ENCODE measurements at regions not wholly inside any gene's neighbourhood (a gene's known extent, or its start where the extent isn't known, plus 50 kb on each side); places are given as distances from the start of the nearest gene placed in this dataset.

DNA sequence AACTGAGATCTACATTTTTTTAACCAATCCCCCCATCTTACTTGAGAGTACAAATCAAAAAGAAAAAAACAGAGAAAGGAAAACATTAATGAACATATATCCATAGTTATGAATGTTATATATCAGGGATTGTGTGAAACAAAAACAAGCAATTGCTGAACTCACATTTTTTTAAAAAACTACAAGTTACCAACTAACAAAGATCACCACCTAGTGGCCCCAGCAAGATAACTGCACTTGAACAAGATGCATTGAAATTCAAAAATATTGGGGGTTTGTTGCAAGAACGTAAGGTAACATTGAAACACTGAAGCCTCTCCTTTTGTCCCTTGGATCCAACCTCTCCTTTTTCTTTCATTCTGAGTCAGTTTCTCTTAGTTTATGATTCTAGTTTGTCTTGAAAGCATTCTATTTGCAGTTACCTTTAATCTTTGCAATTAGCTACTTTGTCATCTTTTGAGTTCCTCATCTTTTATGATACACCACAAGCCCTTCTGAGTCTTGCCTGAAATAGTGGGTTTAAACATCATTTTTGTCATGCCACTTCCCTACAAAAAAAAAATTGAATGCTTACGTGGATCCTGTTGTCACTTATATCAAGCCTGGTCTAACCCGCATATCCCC is 87.3 kb upstream of the TES start:
- no peak for FAIRE-seq
- no peak for DNase-seq (ENCODE audit: insufficient read length, low spot score)
- TF ChIP-seq, protein P1, sequence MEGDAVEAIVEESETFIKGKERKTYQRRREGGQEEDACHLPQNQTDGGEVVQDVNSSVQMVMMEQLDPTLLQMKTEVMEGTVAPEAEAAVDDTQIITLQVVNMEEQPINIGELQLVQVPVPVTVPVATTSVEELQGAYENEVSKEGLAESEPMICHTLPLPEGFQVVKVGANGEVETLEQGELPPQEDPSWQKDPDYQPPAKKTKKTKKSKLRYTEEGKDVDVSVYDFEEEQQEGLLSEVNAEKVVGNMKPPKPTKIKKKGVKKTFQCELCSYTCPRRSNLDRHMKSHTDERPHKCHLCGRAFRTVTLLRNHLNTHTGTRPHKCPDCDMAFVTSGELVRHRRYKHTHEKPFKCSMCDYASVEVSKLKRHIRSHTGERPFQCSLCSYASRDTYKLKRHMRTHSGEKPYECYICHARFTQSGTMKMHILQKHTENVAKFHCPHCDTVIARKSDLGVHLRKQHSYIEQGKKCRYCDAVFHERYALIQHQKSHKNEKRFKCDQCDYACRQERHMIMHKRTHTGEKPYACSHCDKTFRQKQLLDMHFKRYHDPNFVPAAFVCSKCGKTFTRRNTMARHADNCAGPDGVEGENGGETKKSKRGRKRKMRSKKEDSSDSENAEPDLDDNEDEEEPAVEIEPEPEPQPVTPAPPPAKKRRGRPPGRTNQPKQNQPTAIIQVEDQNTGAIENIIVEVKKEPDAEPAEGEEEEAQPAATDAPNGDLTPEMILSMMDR (IDR thresholded peaks at IDR 0.05; ENCODE audit: insufficient read depth, missing control alignments): peak; percentile 65

DNA sequence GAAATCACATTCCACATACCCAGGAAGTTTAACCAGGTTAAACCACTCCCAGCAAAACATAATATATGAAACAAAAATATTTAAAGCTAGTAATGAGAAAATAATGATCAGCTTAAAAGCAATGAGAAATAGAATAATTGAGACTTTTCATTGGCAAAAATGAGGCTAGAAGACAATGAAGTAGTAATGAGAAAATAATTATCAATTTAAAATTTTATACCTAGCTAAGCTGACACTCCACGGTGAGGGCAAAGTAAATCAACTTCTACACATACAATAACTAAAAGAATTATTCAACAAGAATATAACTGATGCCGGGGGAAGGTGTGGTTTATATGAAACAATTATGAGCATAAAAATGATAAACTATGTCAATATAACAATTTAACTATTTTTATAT is 82.2 kb upstream of the TES start:
- TF ChIP-seq, protein P1 (IDR thresholded peaks at IDR 0.05; ENCODE audit: insufficient read depth, missing control alignments): no peak
- DNase-seq (ENCODE audit: insufficient read length, low spot score) (no peak), FAIRE-seq (no peak)

DNA sequence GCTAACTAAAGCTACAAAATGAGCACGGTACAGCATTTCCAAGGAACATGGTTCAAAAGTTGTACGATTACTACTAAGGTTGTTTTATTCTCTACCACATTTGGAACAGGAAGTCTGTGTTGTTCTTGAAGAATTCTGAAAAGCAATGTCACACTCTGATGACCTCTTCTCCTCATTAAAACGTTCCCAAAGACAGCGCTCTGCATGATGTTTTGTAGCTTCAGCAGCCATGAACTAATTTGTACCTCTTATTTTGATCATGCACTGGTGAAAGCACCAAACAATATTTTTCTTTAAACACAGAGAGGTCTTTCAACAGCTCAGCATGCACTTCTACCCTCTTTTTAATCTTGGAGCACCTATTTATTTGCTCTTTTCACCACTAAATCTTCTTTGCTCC is 75.0 kb upstream of the TES start:
- FAIRE-seq: no peak
- TF ChIP-seq, protein P1 (IDR thresholded peaks at IDR 0.05; ENCODE audit: insufficient read depth, missing control alignments): no peak
- DNase-seq (ENCODE audit: insufficient read length, low spot score): no peak

DNA sequence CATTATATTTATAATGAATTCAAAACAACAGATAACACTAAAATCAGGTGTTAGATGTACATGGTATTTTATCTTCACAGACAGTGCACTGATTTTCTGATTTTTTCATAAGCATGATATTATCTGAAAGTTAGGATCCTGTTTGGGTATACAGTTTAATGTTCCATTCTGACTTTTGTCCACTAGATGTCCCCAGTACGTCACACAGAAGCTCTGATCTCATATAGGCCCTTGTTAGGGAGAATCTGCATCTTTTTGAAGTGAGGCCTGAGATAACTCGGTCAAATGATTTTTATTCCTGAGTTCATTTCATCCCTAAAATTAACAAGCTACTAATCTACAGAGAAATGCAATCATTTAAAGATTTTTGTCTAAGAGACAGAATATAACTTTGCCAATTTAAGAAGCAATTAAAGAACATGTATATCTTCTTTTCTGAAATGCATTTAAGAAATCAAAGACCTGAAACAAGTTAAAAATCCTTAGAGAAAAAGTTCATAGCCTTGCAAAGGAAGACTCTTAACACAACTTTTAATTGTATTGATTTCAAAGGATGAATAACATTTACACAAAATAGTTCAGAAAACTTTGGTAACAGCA is 72.0 kb upstream of the TES start:
- no peak for DNase-seq (ENCODE audit: insufficient read length, low spot score)
- peak; percentile 88 for FAIRE-seq
- TF ChIP-seq, protein P1 (IDR thresholded peaks at IDR 0.05; ENCODE audit: insufficient read depth, missing control alignments): peak; percentile 85

GRCh38 chr7:116139007-116139406 is 71.3 kb upstream of the TES start:
- DNase-seq (ENCODE audit: insufficient read length, low spot score) (no peak), FAIRE-seq (no peak)
- TF ChIP-seq, protein P1 (IDR thresholded peaks at IDR 0.05; ENCODE audit: insufficient read depth, missing control alignments): no peak

DNA sequence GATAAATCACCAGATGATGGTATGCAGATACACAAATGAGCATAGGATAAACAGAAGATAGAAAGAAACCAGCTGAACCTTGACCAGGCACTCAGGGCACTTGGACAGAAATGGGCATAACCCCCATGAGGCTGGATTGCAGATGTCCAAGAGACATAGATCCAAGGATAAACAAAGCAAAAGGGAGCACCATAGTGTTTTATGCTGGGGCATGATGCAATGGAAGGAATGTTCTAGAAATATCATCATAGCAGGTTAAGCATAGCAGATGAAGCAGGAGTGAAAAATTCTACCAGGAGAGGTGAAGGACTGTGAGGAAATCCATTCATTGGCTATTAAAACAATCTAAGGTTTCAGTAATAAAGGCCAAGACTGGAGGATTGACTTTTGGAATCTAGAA is 70.5 kb upstream of the TES start:
- FAIRE-seq: no peak
- TF ChIP-seq, protein P1 (IDR thresholded peaks at IDR 0.05; ENCODE audit: insufficient read depth, missing control alignments): no peak
- DNase-seq (ENCODE audit: insufficient read length, low spot score): no peak

DNA sequence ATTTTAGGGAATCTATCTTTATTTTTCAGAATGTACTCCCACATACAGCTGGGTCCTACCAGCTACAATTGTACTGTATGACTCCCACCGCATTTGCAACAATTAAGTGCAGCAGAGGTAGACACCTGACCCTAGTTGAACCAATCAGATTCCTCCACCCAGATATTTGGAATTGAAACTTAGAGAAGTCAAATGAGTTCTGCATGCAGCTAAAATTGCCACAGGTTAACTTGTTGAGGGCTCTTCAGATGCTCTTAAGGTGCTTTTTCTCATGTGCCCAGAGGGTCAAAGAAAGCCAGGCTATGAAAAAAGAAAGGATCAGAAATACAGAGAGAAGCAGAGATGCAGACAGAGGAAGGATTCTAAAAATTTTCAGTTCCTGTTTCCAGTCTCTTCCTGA is 68.0 kb upstream of the TES start:
- TF ChIP-seq, protein P1 (IDR thresholded peaks at IDR 0.05; ENCODE audit: insufficient read depth, missing control alignments): no peak
- FAIRE-seq (no peak), DNase-seq (ENCODE audit: insufficient read length, low spot score) (no peak)

Data from D721Med (cell line).